IPS-NIHi7 (cell line): ENCODE measurements at regions not wholly inside any gene's neighbourhood (a gene's known extent, or its start where the extent isn't known, plus 50 kb on each side); places are given as distances from the start of the nearest gene placed in this dataset.
"Not testable (repeated sequence)": the region's sequence is repeated elsewhere in the genome, so short reads cannot be mapped to it uniquely, and the experiment has no call there.

Experiments
- DNase-seq: peaks from one replicate; pipeline ENCODE4 v3.0.0; 2012; ENCODE audit warnings: mixed read lengths; ENCODE audit errors: extremely low spot score

DNA sequence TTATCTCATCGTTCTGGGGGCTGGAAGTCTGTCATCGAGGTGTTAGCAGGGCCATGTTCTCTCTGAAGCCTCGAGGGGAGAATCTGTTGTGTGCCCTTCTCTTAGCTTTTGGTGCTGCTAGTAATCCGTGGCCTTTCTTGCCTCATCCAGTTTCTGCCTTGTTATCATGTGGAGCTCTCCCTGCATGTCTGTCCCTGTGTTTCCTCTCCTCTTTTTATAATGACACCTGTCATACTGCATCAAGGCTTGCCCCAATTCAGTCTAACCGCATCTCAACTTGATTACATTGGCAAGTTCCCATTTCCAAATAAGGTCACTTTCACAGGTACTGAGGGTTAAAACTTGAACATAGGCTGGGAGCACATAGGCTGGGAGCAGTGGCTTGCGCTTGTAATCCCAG lies 82.6 kb upstream of the CNIH3 start:
- no peak for DNase-seq

DNA sequence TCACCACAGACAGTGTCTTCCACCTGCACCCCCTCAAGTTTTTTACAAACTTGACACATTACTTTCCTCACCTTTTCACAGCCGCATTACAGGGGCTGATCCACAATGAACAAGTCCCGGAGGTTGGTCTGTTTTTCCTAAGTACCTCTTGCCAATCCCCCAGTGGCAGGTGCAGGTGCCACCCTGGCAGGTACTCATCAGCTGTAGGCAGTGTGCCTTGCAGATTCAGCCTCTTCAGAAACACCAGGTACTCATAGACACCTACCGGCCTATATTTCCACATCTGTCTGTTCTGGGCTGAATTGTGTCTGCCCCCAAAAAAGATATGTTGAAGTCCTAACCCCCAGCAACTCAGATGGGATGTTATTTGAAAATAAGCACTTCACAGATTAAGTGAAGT lies 81.4 kb upstream of the CNIH3 start:
- no peak for DNase-seq

DNA sequence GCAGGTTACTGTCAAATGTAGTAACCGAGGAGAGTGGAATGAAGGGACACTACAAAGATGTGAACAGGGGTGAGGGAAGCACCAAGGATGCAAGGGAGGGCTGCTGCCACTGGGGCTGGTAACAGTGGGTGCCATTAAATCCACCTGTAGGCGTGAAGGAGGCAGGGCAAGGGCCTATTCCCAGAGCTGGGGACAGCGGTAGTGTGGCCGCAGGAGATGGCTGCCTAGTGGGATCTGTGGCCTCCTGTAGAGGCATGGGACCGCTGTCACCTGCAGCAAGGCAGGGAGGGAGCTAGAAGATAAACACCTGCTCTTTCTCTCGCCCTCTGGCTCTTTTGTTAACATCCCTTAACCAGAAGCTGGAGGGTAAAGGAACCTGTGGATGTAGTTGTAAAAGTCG lies 80.5 kb upstream of the CNIH3 start:
- no peak for DNase-seq

DNA sequence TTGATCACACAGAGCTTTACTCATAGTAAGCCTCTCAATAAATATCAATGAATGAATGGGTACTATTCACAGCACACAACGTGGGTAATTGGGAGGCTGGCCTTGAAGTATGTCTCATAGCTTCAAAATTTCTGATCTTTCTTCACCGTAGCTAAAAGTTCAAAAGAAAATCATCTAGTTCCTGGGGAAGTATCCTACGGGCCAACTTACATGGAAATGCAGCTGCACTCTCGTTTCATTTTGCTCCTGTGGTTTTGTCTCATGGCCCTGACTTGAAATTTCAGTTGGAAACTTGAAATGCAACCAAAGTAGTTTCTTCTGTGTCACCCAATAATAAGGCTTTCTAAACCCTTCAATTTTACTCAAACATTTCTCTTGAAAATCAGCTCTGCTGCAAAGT lies 76.1 kb upstream of the CNIH3 start:
- no peak for DNase-seq

DNA sequence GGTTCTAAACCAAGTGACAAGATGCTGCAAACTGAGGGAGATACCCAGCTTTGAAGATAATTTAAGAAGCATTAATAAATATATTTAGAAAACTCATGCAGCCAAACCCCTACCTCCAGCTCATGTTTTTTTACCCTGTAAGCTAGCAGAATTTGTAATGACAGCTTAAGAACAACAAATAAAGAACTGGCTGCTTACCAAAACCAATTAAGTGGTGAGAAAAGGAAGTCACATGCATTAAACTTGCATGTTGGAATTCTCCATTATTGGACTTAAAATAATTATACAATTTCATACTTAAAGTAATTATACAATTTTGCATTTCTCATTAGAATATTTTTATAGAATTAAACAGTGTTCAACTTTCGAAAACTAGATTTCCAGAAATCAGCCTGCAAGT lies 75.6 kb upstream of the CNIH3 start:
- no peak for DNase-seq

DNA sequence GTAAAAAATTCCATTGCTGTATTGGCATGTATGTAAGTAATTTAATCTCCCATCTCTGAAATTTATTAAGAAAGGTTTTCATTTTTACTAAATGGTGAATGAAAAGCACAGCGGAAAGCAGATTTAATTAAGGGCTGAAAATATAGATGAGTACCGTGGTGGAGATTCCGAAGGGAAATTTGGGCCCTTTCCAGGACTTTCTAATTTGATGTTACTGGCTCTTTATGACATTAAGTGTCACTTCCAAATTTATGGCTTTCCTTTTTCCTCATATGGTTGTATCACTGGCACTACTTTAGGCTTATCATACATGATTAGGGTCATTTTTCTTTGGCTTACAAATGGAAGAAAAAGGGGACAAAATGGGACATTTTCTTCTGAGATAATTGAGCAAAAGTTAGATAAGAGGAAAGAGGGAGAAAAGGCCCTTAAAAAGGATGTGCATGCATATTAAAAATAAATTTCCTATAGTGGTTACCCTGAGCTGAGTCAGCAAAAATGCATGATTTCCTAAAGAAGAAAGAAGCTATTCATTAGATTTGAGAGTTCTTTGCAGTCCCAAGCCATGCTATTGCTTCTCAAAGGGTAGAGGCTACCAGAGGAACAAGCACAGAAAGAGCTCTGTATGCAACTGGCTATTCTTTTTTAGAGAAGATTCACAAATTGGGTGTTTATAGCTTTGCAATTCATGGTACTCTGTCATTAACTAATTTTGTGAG lies 74.9 kb upstream of the CNIH3 start:
- DNase-seq: no peak

DNA sequence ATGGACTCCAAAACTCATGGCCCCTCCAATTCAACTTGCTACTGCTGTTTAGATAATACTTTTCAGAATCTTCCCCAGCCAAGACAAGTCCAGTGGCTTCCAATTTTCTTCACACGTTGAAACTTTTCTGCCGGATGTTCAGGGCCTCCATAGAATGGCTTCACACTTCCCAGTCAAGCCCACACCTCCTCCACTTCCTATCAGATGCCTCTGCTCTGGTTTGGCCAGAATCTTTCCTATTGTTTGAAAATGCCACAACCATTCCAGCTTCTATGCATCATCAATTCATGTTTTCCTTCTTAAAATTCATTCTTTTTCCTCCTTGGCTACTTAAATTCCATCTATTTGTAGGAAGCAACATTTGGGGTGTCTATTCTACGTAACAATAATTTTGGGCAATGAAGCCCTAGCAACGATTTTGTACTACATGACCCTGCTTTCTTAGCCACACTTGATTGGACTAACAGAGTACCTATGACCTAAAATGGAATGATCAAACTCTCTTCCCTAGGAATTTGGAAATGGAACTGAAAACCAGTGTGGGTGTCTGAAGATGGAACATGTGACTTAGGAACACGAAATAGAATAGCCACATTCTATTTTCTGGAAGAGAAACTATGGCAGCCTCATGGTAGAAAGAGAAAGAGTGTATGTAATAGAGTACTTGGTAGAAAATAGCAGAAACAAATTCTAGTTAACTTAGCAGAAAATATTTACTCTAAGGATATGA lies 74.1 kb upstream of the CNIH3 start:
- DNase-seq: no peak

DNA sequence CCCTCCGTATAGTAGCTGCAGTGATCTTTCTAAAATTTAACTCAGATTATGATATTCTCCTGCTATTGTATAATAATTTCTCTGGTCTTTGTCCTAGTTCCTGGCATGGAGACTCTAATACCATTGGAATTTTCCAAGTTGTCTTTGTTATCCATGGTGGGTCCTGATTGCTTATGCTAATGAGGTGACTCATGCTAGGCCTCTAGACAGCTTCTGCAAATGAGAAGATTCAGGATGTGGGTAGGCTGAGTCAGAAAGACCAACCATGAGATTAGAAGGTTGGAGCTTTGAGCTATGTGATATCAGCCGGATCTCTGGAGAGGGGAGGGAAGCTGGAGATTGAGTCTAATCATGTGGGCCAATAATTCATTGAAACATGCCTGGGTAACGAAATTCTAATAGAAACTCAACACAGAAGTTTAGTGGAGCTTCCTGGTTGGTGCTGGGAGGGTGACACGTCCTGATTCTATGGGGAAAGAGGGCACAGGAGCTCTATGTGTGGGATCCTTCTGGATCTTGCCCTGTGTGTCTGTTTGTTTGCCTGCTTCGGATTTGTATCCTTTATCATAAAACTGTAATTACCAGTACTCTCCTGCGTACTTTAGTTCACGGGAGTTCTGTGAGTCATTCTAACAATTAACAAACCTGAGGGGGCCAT lies 73.2 kb upstream of the CNIH3 start:
- peak; percentile 36 for DNase-seq

DNA sequence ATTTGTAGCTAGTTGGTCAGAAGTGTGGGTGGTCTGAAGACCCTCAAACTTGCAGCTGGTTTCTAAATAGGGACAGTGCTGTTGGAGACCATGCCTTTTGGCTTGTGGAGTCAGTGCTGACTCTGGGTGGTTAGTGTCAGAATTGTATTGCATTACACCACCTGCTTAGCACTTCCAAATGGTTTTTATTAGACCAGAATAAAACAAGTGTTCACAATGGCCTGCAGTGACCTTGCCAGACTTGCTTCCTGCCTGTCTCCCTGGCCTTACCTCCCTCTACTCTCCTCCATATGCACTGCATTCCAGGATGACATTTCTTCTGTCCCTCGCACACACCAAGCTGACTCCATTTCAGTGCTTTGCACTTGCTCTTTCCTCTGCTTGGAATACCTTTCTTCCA lies 72.7 kb upstream of the CNIH3 start:
- DNase-seq: no peak

DNA sequence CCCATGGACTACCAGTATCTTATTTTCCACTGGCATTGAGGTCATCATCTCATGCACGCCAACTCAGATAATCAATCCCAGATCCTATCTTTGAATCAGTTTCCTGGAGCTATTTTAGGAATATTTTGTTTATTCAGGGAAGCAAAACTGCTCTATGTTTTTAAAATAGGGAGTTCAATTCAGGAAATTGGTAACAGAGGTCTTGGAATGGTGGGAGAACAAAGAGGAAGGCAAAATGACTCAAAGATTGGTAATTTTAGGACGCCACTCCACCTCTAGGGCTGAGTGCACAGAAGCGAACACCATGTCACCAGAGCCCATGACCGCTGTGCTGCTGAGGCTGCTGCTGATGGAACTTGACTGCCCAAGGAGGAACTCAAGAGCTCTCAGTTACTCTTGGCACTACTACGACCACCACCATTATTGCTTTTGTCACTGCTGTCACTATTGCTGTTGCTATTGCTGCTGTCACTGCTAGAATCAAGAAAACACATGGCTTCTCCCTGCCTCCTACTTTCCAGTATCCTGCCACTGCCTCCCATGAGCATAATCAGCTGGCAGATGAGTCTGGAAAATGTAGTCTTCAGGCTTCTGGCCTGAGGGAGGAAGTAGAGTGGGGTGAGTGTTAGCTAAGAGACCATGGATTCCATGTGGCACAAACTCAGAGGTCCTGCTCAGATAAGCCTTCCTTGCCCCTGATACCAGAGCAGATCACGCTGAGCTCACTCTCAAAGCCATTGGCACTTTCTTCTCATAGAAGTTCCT lies 71.6 kb upstream of the CNIH3 start:
- DNase-seq: no peak

DNA sequence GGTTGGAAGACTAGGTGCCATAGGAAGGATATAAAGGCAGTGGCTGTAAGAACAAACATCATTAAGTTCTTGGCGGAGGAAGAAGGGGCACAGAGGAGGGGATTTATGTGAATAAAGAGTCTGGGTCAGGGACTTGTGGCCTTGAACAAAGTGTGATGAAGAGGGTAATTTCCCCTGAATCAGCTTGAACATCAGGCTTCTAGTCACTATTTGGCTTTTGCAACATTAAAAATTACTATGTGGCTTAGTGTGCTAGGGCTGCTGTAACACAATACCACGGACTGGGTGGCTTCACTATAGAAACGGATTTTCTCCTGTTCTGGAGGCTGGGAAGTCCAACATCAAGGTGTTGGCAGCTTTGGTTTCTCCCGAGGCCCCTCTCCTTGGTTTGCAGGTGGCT lies 70.5 kb upstream of the CNIH3 start:
- no peak for DNase-seq

DNA sequence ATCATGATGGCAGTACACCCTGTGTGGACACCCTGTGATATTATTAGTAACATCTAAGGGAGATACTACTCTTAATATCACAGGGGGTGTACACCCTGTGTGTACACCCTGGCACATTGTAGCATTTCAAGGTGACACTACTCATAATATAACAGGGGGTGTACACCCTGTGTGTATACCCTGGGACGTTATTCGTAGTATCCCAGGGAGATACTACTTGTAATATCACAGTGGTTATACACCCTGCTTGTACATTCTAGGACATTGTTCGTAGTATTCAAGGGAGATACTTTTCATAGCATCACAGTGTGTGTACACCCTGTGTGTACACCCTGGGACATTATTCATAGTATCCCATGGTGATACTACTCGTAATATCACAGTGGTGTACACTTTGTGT lies 67.4 kb upstream of the CNIH3 start:
- no peak for DNase-seq

DNA sequence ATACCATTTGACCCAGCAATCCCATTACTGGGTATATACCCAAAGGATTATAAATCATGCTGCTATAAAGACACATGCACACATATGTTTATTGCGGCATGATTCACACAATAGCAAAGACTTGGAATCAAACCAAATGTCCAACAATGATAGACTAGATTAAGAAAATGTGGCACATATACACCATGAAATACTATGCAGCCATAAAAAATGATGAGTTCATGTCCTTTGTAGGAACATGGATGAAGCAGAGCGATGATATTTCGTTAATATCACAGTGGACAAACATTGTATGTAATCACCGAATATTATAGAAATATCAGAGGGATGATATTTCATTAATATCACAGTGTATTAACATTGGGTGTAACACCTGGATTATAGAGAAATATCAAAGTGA lies 64.9 kb upstream of the CNIH3 start:
- DNase-seq: not testable (repeated sequence)

DNA sequence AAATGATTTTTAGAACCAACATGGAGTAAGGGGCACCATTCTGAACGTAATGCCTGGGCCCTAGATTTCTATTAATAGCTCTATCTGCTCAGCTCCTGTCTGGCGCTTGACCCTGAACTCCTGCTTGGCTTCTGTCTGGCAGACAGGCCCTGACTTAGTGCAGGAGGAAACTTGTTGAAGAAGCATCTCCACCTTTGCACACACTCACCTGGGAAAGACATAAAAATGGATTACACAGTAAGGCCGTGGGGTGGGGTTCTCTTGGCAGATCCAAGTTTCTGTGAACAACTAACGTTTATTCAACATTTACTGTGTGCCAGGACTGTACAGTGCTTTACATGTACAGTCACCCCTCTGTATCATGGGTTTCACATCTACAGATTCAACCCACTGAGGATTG lies 62.1 kb upstream of the CNIH3 start:
- DNase-seq: no peak

DNA sequence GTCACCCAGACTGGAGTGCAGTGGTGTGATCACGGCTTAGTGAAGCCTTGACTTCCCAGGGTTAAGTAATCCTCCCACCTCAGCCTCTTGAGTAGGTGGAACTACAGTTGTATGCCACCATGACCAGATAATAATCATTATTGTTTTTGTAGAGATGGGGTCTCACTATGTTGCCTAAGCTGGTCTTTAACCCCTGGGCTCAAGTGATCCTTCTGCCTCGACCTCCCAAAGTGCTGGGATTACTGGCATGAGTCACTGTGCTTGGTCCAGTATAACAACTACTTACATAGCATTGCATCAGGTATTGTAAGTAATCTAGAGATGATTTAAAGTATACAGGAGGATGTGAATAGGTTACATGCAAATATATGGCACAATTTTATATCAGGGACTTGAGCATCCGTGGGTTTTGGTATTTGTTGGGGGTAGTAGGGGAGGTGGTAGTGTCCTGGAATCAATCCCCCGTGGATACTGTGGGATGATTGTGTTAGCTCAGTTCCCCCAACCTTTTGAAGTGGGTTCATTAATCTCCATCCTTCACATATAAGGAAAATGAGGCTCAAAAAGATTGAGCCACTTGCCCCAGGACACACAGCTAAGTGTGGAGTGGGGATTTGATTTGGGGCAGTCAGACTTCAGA lies 61.4 kb upstream of the CNIH3 start:
- no peak for DNase-seq

DNA sequence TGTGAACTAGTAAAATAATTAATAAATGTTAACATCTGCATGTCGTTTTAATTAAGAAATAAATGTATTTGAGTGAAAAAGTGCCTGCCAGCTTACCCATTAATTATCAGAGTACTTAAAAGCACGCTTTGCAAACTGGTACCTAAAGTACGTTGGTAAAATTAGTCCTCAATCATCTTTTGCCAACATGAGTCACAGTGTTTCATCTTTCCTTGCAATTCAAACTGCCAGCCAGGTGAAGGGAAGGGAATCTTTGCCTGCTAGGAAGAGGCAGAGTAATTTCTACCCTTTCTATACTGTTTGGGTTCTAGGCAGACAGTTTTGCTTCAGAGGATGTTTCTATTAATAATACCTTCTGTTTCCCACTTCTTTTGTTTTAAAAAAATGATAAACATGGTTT lies 57.2 kb upstream of the CNIH3 start:
- no peak for DNase-seq

DNA sequence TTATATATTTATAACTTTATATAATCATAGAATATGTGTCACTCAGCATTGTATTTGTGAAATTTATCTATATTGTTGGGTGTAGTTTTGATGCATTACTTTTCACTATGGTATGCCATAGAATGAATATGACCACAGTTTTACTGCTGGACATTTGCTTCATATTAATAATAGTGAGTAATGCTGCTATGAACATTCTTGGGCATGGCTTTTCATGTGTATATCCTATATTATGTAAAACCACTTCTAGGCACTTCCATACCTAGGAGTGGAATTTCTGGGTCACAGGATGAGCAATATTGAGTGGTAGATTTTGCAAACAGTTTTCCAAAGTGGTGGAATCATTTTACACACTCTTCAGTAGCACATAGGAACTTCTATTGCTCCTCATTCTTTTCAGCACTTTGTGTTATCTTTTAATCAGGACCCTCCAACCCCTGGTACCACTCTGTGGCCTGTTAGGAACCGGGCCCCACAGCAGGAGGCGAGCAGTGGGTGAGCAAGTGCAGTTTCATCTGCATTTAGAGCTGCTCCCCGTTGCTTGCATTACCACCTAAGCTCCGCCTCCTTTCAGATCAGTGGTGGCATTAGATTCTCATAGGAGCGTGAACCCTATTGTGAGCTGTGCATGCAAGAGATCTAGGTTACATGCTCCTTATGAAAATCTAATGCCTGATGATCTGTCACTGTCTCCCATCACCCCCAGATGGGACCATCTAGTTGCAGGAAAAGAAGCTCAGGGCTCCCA lies 56.0 kb upstream of the CNIH3 start:
- DNase-seq: no peak

DNA sequence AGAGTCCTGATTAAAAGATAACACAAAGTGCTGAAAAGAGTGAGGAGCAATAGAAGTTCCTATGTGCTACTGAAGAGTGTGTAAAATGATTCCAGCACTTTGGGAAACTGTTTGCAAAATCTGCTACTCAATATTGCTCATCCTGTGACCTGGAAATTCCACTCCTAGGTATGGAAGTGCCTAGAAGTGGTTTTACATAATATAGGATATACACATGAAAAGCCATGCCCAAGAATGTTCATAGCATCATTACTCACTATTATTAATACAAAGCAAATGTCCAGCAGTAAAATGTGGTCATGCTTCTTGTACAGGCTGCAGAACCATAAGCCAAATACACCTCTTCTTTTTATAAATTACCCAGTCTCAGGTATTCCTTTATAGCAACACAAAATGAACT lies 53.2 kb upstream of the CNIH3 start:
- not testable (repeated sequence) for DNase-seq

DNA sequence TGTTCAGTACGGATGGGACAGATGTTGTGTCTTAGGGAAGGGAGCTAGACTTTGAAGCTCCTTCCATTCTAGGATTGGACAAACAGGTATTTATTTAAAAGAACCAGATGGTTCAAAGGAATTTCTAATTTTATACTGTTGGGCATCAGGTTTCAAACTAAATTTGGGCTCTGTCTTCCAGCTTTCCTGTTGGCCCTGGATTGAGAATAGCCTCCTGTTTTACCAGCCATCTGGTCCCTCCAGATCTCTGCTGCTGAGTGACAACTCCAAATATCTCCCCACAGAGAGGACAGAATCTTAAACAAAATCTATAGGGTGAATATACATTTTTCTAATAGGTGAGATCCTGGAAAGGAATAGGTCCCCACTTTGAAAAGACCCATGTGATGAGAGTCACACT lies 52.5 kb upstream of the CNIH3 start:
- DNase-seq: no peak

DNA sequence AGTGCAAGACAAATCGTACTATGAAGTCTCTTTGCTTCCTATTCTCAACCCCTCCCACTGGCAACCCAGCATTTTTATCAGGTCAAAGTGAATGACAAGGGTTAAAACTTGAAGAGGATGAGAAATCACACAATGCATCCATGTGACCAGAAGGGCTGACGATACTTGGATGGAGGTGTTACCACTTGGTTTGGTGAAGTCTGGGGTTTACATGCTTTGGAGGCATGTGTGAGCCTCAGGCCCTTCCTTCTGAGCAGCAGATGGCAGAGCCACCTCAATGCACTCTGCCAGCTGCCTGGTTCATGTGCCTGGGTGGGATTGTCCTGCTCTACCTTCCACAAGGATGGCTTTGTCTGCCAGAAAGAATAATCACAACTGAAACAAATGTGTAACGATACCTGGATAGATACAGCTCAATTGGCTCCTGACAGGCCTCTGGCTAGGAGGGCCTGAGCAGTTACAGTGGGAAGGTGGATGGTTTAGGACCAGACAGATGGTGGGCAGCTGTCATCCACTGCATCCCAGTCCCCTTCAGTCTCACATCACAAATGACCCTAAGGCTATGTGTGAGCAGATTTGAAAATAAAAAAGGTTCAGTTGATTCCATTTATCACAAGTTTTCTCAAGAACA lies 51.5 kb upstream of the CNIH3 start:
- no peak for DNase-seq

DNA sequence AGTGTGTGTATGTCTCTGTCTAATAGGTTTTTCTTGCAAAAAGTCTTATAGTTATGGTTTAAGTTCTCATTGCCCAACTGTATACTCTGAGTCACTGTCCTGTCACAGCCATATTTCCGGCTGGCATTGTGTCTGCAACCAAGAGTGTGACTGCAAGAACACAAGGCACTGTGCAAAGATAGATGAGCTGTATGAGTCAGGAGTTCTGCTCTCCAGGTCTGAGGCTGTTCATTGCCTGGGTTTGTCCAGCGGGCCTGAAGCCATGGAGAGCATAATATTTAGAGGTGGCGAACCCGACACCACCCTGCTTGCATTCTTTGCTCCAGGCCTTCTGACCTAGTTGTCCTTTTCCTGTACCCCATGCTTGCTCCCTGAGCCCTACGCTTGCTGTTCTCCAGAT lies 50.9 kb upstream of the CNIH3 start:
- DNase-seq: no peak
